HG03457 (cell line): ENCODE measurements at regions not wholly inside any gene's neighbourhood (a gene's known extent, or its start where the extent isn't known, plus 50 kb on each side); places are given as distances from the start of the nearest gene placed in this dataset.
"Not testable (repeated sequence)": the region's sequence is repeated elsewhere in the genome, so short reads cannot be mapped to it uniquely, and the experiment has no call there.

Experiments used
- ATAC-seq: cut with Tn5 transposase; IDR thresholded peaks from one replicate; pipeline ENCODE4 v1.9.1; 2021; ENCODE audit warnings: moderate number of reproducible peaks; ENCODE audit not compliant: unreplicated experiment

GRCh38 chrX:106220177-106220576, 52.1 kb downstream of the PWWP3B start:
- no peak for ATAC-seq

- no peak for ATAC-seq
Measured at GRCh38 chrX:106243376-106243775, 75.3 kb downstream of the PWWP3B start.

GRCh38 chrX:106246511-106246910, 78.4 kb downstream of the PWWP3B start:
- no peak for ATAC-seq

GRCh38 chrX:106247162-106247561, 79.1 kb downstream of the PWWP3B start:
- ATAC-seq, result no peak

GRCh38 chrX:106249706-106250379, 81.7 kb downstream of the PWWP3B start:
- ATAC-seq, result no peak

GRCh38 chrX:106263817-106264216, 95.7 kb downstream of the PWWP3B start:
- no peak for ATAC-seq

GRCh38 chrX:106273947-106274587, 106.0 kb downstream of the PWWP3B start:
- not testable (repeated sequence) for ATAC-seq

- not testable (repeated sequence) for ATAC-seq
Measured at GRCh38 chrX:106275172-106275571, 107.1 kb downstream of the PWWP3B start.

GRCh38 chrX:106278951-106279350, 110.8 kb downstream of the PWWP3B start:
- ATAC-seq, result no peak

GRCh38 chrX:106281383-106281782, 113.3 kb downstream of the PWWP3B start:
- ATAC-seq, result no peak

- ATAC-seq, result no peak
Measured at GRCh38 chrX:106283841-106284240, 115.7 kb downstream of the PWWP3B start.

- no peak for ATAC-seq
Measured at GRCh38 chrX:106284431-106285025, 116.4 kb downstream of the PWWP3B start.

GRCh38 chrX:106286053-106286650, 118.0 kb downstream of the PWWP3B start:
- ATAC-seq, result no peak

GRCh38 chrX:106290778-106291177, 122.7 kb downstream of the PWWP3B start:
- ATAC-seq, result not testable (repeated sequence)

- not testable (repeated sequence) for ATAC-seq
Measured at GRCh38 chrX:106291779-106292390, 123.8 kb downstream of the PWWP3B start.

- no peak for ATAC-seq
Measured at GRCh38 chrX:106300239-106300638, 132.1 kb downstream of the PWWP3B start.

GRCh38 chrX:106300656-106301055, 132.6 kb downstream of the PWWP3B start:
- ATAC-seq, result no peak

- no peak for ATAC-seq
Measured at GRCh38 chrX:106302304-106302703, 134.2 kb downstream of the PWWP3B start.

- no peak for ATAC-seq
Measured at GRCh38 chrX:106306391-106306947, 138.4 kb downstream of the PWWP3B start.

GRCh38 chrX:106323357-106323756, 155.3 kb downstream of the PWWP3B start:
- ATAC-seq, result no peak

GRCh38 chrX:106331606-106332005, 163.5 kb downstream of the PWWP3B start:
- no peak for ATAC-seq
